Lung (tissue), 11 donors: ENCODE measurements at regions not wholly inside any gene's neighbourhood (a gene's known extent, or its start where the extent isn't known, plus 50 kb on each side); places are given as distances from the start of the nearest gene placed in this dataset.

Source experiments
- ATAC-seq: fragments of 200-7000 bp; cut with Tn5 transposase; one replicate; pipeline ENCODE4 v1.9.1; 2020; ENCODE audit warnings: moderate number of reproducible peaks; ENCODE audit not compliant: insufficient read depth, low FRiP score
- DNase-seq, 3 donors: peaks; one replicate each; pipeline ENCODE4 v3.0.0-alpha.2; 2013 to 2017
- H3K27ac ChIP-seq, 2 donors: one replicate each; pipeline ENCODE4 v1.5.1; 2013; ENCODE audit warnings: mild to moderate bottlenecking in 2 of 2, moderate library complexity in 2 of 2, control low read depth in 1 of 2, inconsistent platforms in 1 of 2, low read depth in 1 of 2, low read length in 1 of 2
- H3K27me3 ChIP-seq, 3 donors: one replicate each; pipeline ENCODE4 v1.5.1; 2013; ENCODE audit warnings: low read length in 2 of 3; ENCODE audit not compliant: control insufficient read depth in 3 of 3, insufficient read depth in 3 of 3
- H3K36me3 ChIP-seq, 4 donors: one replicate each; pipeline ENCODE4 v1.5.1; 2013; ENCODE audit warnings: low read length in 4 of 4, mild to moderate bottlenecking in 1 of 4, moderate library complexity in 1 of 4; ENCODE audit not compliant: control insufficient read depth in 4 of 4, insufficient read depth in 4 of 4
- H3K4me1 ChIP-seq, 5 donors: one replicate each; pipeline ENCODE4 v1.5.1; 2013; ENCODE audit warnings: low read length in 5 of 5, mild to moderate bottlenecking in 2 of 5, moderate library complexity in 1 of 5; ENCODE audit not compliant: control insufficient read depth in 5 of 5, insufficient read depth in 5 of 5
- H3K4me3 ChIP-seq: one replicate; pipeline ENCODE4 v1.5.1; 2013; ENCODE audit warnings: mild to moderate bottlenecking, control low read depth, moderate library complexity
- H3K9ac ChIP-seq, 2 donors: one replicate each; pipeline ENCODE4 v1.5.1; 2013; ENCODE audit warnings: low read length in 2 of 2, control low read depth in 1 of 2; ENCODE audit not compliant: insufficient read depth in 1 of 2
- H3K9me3 ChIP-seq, 4 donors: one replicate each; pipeline ENCODE4 v1.5.1; 2013; ENCODE audit warnings: low read length in 3 of 4, mild to moderate bottlenecking in 1 of 4, moderate library complexity in 1 of 4; ENCODE audit not compliant: control insufficient read depth in 4 of 4, insufficient read depth in 3 of 4
- CTCF ChIP-seq: IDR thresholded peaks from 2 replicates; pipeline ENCODE4 v1.5.1; 2012; ENCODE audit warnings: mild to moderate bottlenecking; ENCODE audit errors: control extremely low read depth, extremely low read depth
- WGBS, 2 donors: extraction: QIAGEN DNeasy Blood & Tissue Kit; methylation state at CpG; one replicate each; pipeline ENCODE4 v1.1.7; 2013; 5-methylcytosine and 5-hydroxymethylcytosine counted together
- donor health status: control.
- donor health status: control.
- donor health status: Bipolar disorder and iron deficiency.
- donor health status: healthy.
- donor health status: DM: yes; HTN: yes; CAD: no.

- H3K4me3 ChIP-seq = no peak overlapping the region
- WGBS, 2 donors = 66 to 69% methylated on average over 1 of the region's 1 CpG
- ATAC-seq = no peak
- no peak overlapping the region for H3K27ac ChIP-seq
- no peaks in the 10 kb centered on the region for H3K9me3 ChIP-seq
- no peaks in the 10 kb centered on the region for H3K36me3 ChIP-seq
- no peak overlapping the region for H3K9ac ChIP-seq
- H3K4me1 ChIP-seq = no peaks in the 10 kb centered on the region
- no peaks in the 10 kb centered on the region for H3K27me3 ChIP-seq
- no peak for TF ChIP-seq CTCF
- DNase-seq = no peak
Observed at GRCh38 chr10:81007872-81008271, 470.2 kb downstream of the SH2D4B start.

- Histone ChIP-seq H3K27ac (no peak overlapping the region), H3K36me3 (no peaks in the 10 kb centered on the region), H3K9me3 (no peaks in the 10 kb centered on the region), H3K27me3 (no peaks in the 10 kb centered on the region), H3K4me1 (no peaks in the 10 kb centered on the region), H3K9ac (no peak overlapping the region), H3K4me3 (no peak overlapping the region)
- WGBS, 2 donors = 66 to 78% methylated on average over 3 of the region's 3 CpGs
- ATAC-seq (no peak), DNase-seq (peak in 2 of 3 donors; percentile 52 to 67)
- TF ChIP-seq CTCF = no peak
Observed at GRCh38 chr10:81008726-81009125, 471.0 kb downstream of the SH2D4B start.

GRCh38 chr10:81009296-81009695 lies 471.6 kb downstream of the SH2D4B start:
- Histone ChIP-seq H3K9ac (no peak overlapping the region), H3K27me3 (no peaks in the 10 kb centered on the region), H3K9me3 (no peaks in the 10 kb centered on the region), H3K4me3 (no peak overlapping the region), H3K27ac (no peak overlapping the region), H3K4me1 (no peaks in the 10 kb centered on the region), H3K36me3 (no peaks in the 10 kb centered on the region)
- no peak for DNase-seq
- TF ChIP-seq CTCF = no peak
- no peak for ATAC-seq
- 92 to 95% methylated on average over 5 of the region's 5 CpGs for WGBS, 2 donors

- WGBS, 2 donors = 57 to 60% methylated on average over 5 of the region's 5 CpGs
- no peak for DNase-seq
- Histone ChIP-seq H3K4me1 (no peaks in the 10 kb centered on the region), H3K9me3 (no peaks in the 10 kb centered on the region), H3K9ac (no peak overlapping the region), H3K4me3 (no peak overlapping the region), H3K27ac (no peak overlapping the region), H3K27me3 (no peaks in the 10 kb centered on the region), H3K36me3 (no peaks in the 10 kb centered on the region)
- TF ChIP-seq CTCF = no peak
- ATAC-seq = no peak
Observed at GRCh38 chr10:81013771-81014170, 476.1 kb downstream of the SH2D4B start.
